SK-N-MC (cell line): ENCODE measurements at regions not wholly inside any gene's neighbourhood (a gene's known extent, or its start where the extent isn't known, plus 50 kb on each side); places are given as distances from the start of the nearest gene placed in this dataset.
"Not testable (repeated sequence)": the region's sequence is repeated elsewhere in the genome, so short reads cannot be mapped to it uniquely, and the experiment has no call there.

ENCODE experiments used
- DNase-seq: peaks from one replicate; pipeline ENCODE4 v3.0.0-alpha.2; 2011; ENCODE audit warnings: low read depth, low spot score
- H3K27ac ChIP-seq: fragments of 200-600 bp; sonication (generic); 2 replicates; pipeline ENCODE4 v1.5.1; 2016; ENCODE audit warnings: mixed run types
- H3K36me3 ChIP-seq: fragments of 200-600 bp; sonication (generic); 2 replicates; pipeline ENCODE4 v1.6.1; 2017; ENCODE audit warnings: antibody characterized with exemption, low read length, mixed read lengths; ENCODE audit not compliant: insufficient read depth
- H3K4me3 ChIP-seq: fragments of 200-600 bp; sonication (generic); 2 replicates; pipeline ENCODE4 v1.5.1; 2016
- H3K9ac ChIP-seq: fragments of 200-600 bp; sonication (generic); 2 replicates; pipeline ENCODE4 v1.8.0; 2017; ENCODE audit warnings: mixed run types, mixed read lengths; ENCODE audit not compliant: insufficient read length
- H3K9me3 ChIP-seq: fragments of 200-600 bp; sonication (generic); 2 replicates; pipeline ENCODE4 v1.6.1; 2017; ENCODE audit warnings: low read depth, mild to moderate bottlenecking, antibody characterized with exemption, low read length, moderate library complexity, mixed read lengths
- EZH2 ChIP-seq: fragments of 200-600 bp; sonication (generic); IDR thresholded peaks from one replicate; pipeline ENCODE4 v1.6.1; 2017; ENCODE audit warnings: antibody characterized with exemption
- FOXP2 ChIP-seq: optimal IDR thresholded peaks from 2 replicates; pipeline ENCODE3; 2011; ENCODE audit warnings: mild to moderate bottlenecking, moderate library complexity; ENCODE audit not compliant: insufficient read depth; ENCODE audit errors: extremely low read length, control extremely low read depth
- POLR2AphosphoS5 ChIP-seq: IDR thresholded peaks from 2 replicates; pipeline ENCODE4 v1.6.1; 2012; ENCODE audit warnings: mild to moderate bottlenecking, low read depth, low read length, borderline replicate concordance

DNA sequence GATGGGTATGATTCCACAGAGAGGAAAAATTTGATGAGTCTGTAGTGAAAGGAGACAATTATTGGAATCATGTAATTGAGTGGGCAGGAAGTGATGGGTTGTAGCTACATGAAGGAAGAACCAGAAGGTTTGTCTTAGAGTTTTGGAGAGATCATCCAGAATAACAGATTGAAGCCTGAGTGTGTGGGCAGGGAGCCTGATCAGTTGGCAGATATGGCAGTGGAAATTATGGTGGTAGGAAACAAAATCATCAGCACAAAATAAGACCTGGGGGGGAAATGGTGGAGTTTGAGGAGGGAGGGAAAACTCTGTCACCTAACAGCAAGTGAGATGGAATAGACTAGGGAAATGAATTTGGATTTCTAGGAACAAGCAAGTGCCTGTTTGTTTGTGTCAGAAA lies 606.6 kb upstream of the MAP3K7 start:
- Histone ChIP-seq H3K27ac (no peak overlapping the region), H3K9ac (no peak overlapping the region), H3K9me3 (no peaks in the 10 kb centered on the region), H3K36me3 (no peaks in the 10 kb centered on the region), H3K4me3 (no peak overlapping the region)
- TF ChIP-seq FOXP2, result no peak
- TF ChIP-seq POLR2AphosphoS5, result no peak
- no peak for TF ChIP-seq EZH2
- no peak for DNase-seq

DNA sequence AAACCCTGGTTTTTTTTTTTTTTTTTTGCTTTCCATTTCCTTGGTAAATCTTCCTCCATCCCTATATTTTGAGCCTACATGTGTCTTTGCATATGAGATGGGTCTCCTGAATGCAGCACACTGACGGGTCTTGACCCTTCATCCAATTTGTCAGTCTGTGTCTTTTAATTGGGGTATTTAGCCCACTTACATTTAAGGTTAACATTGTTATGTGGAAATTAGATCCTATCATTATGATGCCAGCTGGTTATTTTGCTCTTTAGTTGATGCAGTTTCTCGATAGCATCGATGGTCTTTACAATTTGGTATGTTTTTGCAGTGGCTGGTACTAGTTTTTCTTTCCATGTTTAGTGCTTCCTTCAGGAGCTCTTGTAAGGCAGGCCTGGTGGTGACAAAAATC lies 603.2 kb upstream of the MAP3K7 start:
- not testable (repeated sequence) for H3K9me3 ChIP-seq, DNase-seq, H3K9ac ChIP-seq, H3K27ac ChIP-seq, H3K4me3 ChIP-seq, H3K36me3 ChIP-seq

DNA sequence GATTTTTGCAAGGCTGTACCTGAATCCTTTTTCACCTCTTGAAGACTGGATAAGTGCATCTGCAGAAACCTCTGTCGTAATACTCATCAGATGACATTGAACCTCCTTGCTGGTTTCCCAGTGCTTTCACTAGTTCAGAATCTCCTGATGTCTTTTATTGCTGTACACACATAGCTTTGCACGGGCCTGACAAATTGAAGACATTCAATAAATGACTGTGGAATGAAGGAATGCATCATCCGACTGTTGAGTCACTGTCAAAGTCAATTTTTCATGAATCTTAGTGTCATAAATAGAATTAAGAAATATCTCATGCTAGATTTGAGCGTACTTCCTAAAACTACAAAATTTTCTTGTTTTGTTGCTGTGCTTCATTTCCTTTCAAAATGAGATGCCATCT lies 598.2 kb upstream of the MAP3K7 start:
- no peak overlapping the region for H3K27ac ChIP-seq
- H3K4me3 ChIP-seq, result no peak overlapping the region
- no peak overlapping the region for H3K9ac ChIP-seq
- DNase-seq, result no peak
- no peaks in the 10 kb centered on the region for H3K36me3 ChIP-seq
- H3K9me3 ChIP-seq, result no peaks in the 10 kb centered on the region
- TF ChIP-seq FOXP2 (no peak), POLR2AphosphoS5 (no peak)

- Histone ChIP-seq H3K27ac (no peak overlapping the region), H3K9ac (no peak overlapping the region), H3K9me3 (no peaks in the 10 kb centered on the region), H3K4me3 (no peak overlapping the region), H3K36me3 (no peaks in the 10 kb centered on the region)
- no peak for DNase-seq
- TF ChIP-seq POLR2AphosphoS5 (no peak), EZH2 (no peak), FOXP2 (no peak)
Observed at GRCh38 chr6:91181416-91181815, 594.5 kb upstream of the MAP3K7 start.

GRCh38 chr6:91173651-91174050 lies 586.8 kb upstream of the MAP3K7 start:
- DNase-seq, result no peak
- Histone ChIP-seq H3K9ac (no peak overlapping the region), H3K36me3 (no peaks in the 10 kb centered on the region), H3K9me3 (no peaks in the 10 kb centered on the region), H3K4me3 (no peak overlapping the region), H3K27ac (no peak overlapping the region)
- no peak for TF ChIP-seq FOXP2
- TF ChIP-seq POLR2AphosphoS5, result no peak
- no peak for TF ChIP-seq EZH2

DNA sequence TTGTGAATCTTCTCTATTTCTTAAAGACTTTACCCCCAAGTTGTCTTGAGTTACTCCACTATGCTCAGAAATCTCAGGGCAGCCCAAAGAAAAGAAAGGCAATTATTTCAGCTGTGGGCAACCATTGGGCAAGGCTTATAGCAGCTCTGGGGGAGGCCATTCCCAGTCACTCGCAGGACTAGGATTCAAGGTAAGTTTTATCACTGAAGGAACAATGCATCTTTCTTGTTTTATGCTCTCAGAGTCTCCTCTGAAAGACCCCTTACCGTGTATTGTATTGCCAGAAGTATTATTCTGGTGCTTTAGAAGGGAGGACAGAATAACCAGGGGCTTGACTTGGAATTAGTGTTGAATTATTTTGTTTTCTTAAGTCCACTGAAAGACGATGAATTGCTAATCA lies 586.3 kb upstream of the MAP3K7 start:
- H3K27ac ChIP-seq, result no peak overlapping the region
- H3K36me3 ChIP-seq, result no peaks in the 10 kb centered on the region
- DNase-seq, result no peak
- no peak overlapping the region for H3K9ac ChIP-seq
- no peak for TF ChIP-seq POLR2AphosphoS5
- TF ChIP-seq EZH2, result no peak
- TF ChIP-seq FOXP2, result no peak
- no peak overlapping the region for H3K4me3 ChIP-seq
- H3K9me3 ChIP-seq, result no peaks in the 10 kb centered on the region

DNA sequence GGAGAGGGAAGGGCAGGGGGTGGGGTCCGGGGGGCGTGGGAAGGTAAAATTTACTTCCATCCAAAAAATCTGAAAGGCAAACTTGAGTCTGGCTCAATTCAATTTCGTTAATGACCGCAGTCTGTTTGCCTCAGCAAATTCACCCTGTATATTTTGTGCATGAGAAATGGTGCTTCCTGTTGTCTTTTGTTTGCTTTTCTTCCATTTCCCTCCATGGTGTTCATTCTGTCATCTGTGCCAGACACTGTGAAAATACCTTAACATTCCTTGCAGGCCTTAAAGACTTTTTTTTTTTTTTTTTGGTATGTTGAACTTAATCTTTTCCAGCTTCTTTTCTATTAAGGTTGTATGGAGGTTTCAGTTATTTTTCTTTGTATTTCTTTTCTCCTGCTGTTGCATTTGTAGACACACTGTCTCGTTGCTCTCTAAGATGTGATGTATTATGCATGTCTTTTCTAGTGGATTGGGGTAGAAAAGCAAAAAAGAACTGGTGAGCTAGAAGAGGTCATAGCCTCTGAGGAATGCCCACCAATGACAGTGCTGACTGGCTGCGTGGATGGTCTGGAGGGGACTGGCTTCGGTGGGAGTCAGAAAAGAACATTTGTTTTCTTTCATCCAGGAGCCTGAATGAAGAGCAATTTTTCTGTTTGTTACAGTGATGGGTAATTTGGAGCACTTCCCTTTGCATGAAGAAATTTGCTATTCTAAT lies 585.0 kb upstream of the MAP3K7 start:
- Histone ChIP-seq H3K9ac (peak overlapping the region; percentile 25), H3K4me3 (peak overlapping the region; percentile 62), H3K9me3 (no peaks in the 10 kb centered on the region), H3K36me3 (no peaks in the 10 kb centered on the region), H3K27ac (peak overlapping the region; percentile 83)
- no peak for DNase-seq
- no peak for TF ChIP-seq FOXP2
- TF ChIP-seq POLR2AphosphoS5, result peak; percentile 30; the same call in 1 of the 2 replicates

- no peak overlapping the region for H3K4me3 ChIP-seq
- no peak overlapping the region for H3K27ac ChIP-seq
- H3K9ac ChIP-seq, result no peak overlapping the region
Observed at GRCh38 chr6:91167846-91168245, 581.0 kb upstream of the MAP3K7 start.

GRCh38 chr6:91166271-91167046 lies 579.6 kb upstream of the MAP3K7 start:
- TF ChIP-seq EZH2, result no peak
- no peak for TF ChIP-seq FOXP2
- no peak for TF ChIP-seq POLR2AphosphoS5
- DNase-seq, result no peak
- Histone ChIP-seq H3K36me3 (no peaks in the 10 kb centered on the region), H3K9ac (no peak overlapping the region), H3K27ac (peak overlapping the region; percentile 5; the same call in 1 of the 2 replicates), H3K4me3 (peak overlapping the region; percentile 54), H3K9me3 (no peaks in the 10 kb centered on the region)

More at GRCh38 chr6:91167846-91168245, 581.0 kb upstream of the MAP3K7 start:
- no peak for DNase-seq
- no peaks in the 10 kb centered on the region for H3K36me3 ChIP-seq
- TF ChIP-seq EZH2, result no peak
- no peak for TF ChIP-seq FOXP2
- no peak for TF ChIP-seq POLR2AphosphoS5
- no peaks in the 10 kb centered on the region for H3K9me3 ChIP-seq
